ENCODE measurements at regions not wholly inside any gene's neighbourhood (a gene's known extent, or its start where the extent isn't known, plus 50 kb on each side); places are given as distances from the start of the nearest gene placed in this dataset.
"Not testable (repeated sequence)": the region's sequence is repeated elsewhere in the genome, so short reads cannot be mapped to it uniquely, and the experiment has no call there.

DNA sequence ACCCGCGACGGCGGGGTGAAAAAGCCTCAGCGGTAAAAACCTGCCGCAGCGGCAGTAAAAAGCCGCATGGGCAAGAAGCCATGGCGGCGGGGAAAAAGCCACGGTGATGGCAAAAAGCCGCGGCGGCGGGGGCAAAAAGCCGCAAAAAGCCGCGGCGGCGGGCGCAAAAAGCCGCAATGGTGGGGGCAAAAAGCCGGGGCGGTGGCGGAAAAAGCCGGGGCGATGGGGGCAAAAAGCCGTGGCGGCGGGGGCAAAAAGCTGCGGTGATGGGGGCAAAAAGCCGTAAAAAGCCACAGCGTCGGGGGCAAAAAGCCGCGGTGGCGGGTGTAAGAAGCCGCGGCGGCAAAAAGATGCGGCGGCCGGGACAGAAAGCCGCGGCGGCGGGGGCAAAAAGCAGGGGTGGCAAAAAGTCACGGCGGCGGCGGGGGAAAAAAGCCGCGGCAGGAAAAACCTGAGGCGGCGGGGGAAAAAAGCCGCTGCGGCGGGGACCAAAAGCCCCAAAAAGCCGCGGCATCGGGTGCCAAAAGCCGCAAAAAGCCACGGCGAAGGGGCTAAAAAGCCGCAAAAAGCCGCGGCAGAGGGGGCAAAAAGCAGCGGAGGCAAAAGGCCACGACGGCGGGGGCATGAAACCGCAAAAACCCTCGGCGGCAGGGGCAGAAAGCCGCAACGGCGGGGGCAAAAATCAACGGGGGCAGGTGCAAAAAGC is 488.5 kb downstream of the ZNF33B start:
- Mint-ChIP-seq H3K27ac (no peak overlapping the region), H3K9me3 (ENCODE audit: low read depth) (peaks cover 40% of the 10 kb centered on the region), H3K4me3 (ENCODE audit: low read depth) (no peak overlapping the region), H3K27me3 (no peaks in the 10 kb centered on the region), H3K36me3 (ENCODE audit: insufficient read depth) (peaks cover 9% of the 10 kb centered on the region), H3K4me1 (ENCODE audit: low read depth) (no peaks in the 10 kb centered on the region)
- no peak for DNase-seq (ENCODE audit: low spot score, unreplicated experiment)
- TF ChIP-seq, protein P1, sequence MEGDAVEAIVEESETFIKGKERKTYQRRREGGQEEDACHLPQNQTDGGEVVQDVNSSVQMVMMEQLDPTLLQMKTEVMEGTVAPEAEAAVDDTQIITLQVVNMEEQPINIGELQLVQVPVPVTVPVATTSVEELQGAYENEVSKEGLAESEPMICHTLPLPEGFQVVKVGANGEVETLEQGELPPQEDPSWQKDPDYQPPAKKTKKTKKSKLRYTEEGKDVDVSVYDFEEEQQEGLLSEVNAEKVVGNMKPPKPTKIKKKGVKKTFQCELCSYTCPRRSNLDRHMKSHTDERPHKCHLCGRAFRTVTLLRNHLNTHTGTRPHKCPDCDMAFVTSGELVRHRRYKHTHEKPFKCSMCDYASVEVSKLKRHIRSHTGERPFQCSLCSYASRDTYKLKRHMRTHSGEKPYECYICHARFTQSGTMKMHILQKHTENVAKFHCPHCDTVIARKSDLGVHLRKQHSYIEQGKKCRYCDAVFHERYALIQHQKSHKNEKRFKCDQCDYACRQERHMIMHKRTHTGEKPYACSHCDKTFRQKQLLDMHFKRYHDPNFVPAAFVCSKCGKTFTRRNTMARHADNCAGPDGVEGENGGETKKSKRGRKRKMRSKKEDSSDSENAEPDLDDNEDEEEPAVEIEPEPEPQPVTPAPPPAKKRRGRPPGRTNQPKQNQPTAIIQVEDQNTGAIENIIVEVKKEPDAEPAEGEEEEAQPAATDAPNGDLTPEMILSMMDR (IDR thresholded peaks at IDR 0.05; ENCODE audit: unreplicated experiment), result no peak

DNA sequence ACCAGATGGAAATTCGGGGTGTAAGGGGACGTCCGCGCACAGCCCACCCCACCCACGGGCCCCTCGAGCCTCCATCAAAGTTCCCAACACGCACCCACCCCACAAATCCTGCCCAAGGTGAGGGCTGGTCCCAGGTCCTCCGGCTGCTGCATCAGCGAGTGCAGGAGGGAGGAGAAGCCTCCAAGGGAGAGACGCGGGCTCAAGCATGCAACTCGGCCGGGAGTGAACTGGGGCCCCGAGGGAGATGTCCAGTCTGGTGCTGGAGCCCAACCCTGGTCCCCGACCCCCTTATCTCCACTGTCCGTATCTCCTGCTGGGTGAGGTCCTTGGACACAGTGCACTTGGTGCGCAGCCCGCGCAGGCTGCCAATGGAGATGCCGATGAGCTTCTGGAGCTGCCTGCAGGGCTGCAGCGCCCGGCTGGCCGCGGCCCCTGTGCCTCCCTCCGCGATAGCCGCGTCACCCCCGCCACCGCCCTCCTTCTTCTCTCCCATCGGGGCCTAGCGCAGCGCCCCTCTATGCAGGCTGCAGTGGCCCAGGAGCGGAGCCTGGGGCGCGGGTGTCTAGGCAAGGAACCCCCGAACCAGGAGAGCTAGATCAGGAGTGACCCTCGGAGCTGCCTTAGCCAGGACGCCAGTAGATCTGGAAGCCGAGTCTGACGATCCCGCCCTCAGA is 489.2 kb downstream of the ZNF33B start:
- Mint-ChIP-seq H3K9me3 (ENCODE audit: low read depth) (peaks cover 41% of the 10 kb centered on the region), H3K27me3 (no peaks in the 10 kb centered on the region), H3K4me1 (ENCODE audit: low read depth) (no peaks in the 10 kb centered on the region), H3K36me3 (ENCODE audit: insufficient read depth) (peaks cover 10% of the 10 kb centered on the region), H3K27ac (no peak overlapping the region), H3K4me3 (ENCODE audit: low read depth) (no peak overlapping the region)
- TF ChIP-seq, protein P1 (IDR thresholded peaks at IDR 0.05; ENCODE audit: unreplicated experiment), result no peak
- DNase-seq (ENCODE audit: low spot score, unreplicated experiment), result no peak

DNA sequence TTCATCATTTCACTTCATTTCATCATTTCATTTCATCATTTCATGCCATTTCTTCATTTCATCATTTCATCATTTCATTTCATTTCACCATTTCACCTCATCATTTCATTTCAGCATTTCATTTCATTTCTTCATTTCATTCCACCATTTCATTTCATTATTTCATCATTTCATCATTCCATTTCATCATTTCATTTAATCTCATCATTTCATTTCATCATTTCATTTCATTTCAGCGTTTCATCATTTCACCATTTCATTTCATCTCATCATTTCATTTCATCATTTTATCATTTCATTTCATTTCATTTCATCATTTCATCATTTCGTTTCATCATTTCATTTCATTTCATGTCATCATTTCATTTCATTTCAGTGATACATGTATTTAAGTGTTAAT is 492.2 kb downstream of the ZNF33B start:
- H3K27me3 Mint-ChIP-seq; H3K4me1 Mint-ChIP-seq (ENCODE audit: low read depth); DNase-seq (ENCODE audit: low spot score, unreplicated experiment); H3K4me3 Mint-ChIP-seq (ENCODE audit: low read depth); H3K27ac Mint-ChIP-seq: not testable (repeated sequence)
- peaks cover 14% of the 10 kb centered on the region for H3K36me3 Mint-ChIP-seq (ENCODE audit: insufficient read depth)
- peaks cover 52% of the 10 kb centered on the region for H3K9me3 Mint-ChIP-seq (ENCODE audit: low read depth)

DNA sequence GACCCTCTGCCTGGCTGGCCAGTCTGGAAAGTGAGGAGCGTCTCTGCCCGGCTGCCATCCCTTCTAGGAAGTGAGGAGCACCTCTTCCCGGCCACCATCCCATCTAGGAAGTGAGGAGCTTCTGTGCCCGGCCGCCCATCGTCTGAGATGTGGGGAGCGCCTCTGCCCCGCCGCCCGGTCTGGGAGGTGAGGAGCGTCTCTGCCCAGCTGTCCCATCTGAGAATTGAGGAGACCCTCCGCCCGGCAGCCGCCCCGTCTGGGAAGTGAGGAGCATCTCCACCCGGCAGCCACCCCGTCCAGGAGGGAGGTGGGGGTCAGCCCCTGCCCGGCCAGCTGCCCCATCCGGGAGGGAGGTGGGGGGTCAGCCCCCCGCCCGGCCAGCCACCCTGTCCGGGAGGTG is 500.3 kb downstream of the ZNF33B start:
- not testable (repeated sequence) for H3K4me1 Mint-ChIP-seq (ENCODE audit: low read depth); DNase-seq (ENCODE audit: low spot score, unreplicated experiment); H3K4me3 Mint-ChIP-seq (ENCODE audit: low read depth); H3K36me3 Mint-ChIP-seq (ENCODE audit: insufficient read depth); H3K27me3 Mint-ChIP-seq; H3K27ac Mint-ChIP-seq
- H3K9me3 Mint-ChIP-seq (ENCODE audit: low read depth), result peaks cover 38% of the 10 kb centered on the region

DNA sequence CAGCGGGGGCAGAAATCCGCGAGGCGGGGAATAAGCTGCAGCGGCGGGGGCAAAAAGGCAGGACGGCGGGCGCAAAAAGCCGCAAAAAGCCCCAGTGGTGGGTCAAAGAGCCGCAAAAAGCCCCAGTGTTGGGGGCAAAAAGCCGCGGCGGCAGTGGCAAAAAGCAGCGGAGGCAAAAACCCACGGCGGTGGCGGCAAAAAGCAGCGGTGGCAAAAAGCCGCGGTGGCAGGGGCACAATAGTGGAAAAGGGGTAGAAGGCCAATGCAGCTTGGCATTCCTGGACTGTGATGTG is 525.3 kb downstream of the ZNF33B start:
- H3K36me3 Mint-ChIP-seq (ENCODE audit: insufficient read depth), result peaks cover 2% of the 10 kb centered on the region
- H3K27me3 Mint-ChIP-seq, result no peaks in the 10 kb centered on the region
- H3K4me3 Mint-ChIP-seq (ENCODE audit: low read depth), result no peak overlapping the region
- DNase-seq (ENCODE audit: low spot score, unreplicated experiment), result no peak
- peaks cover 33% of the 10 kb centered on the region for H3K9me3 Mint-ChIP-seq (ENCODE audit: low read depth)
- H3K4me1 Mint-ChIP-seq (ENCODE audit: low read depth), result no peaks in the 10 kb centered on the region
- TF ChIP-seq, protein P1 (IDR thresholded peaks at IDR 0.05; ENCODE audit: unreplicated experiment), result no peak
- H3K27ac Mint-ChIP-seq, result no peak overlapping the region

DNA sequence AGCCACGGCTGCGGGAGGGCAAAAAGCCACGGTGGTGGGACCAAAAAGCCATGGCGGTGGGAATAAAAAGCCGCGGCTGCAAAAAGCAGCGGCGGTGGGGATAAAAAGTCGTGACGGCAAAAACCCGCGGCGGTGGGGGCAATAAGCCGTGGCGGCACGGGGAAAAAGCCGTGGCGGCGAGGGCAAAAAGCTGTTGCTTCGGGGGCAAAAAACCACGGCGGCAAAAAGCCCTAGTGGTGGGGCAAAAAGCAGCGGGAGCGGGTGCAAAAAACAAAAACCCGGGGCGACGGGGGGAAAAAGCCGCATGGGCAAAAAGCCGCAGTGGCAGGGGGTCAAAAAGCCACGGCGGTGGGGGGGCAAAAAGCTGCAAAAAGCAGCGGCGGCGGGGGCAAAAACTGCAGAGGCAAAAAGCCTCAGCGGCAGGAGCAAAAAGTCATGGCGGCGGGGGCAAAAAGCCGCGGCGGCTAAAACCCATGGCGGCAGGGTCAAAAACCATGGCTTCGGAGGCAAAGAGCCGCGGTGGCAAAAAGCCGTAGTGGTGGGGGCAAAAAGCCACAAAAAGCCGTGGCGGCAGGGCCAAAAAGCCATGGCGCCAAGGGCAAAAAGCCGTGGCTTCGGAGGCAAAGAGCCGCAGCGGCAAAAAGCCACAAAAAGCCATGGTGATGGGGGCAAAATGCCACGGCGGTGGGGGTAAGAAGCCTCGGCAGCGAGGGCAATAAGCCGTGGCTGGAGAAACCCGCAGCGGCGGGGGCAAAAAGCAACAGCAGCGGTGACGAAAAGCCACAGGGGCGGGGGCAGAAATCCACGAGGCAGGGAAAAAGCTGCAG is 525.8 kb downstream of the ZNF33B start:
- Mint-ChIP-seq H3K27me3 (no peaks in the 10 kb centered on the region), H3K4me1 (ENCODE audit: low read depth) (no peaks in the 10 kb centered on the region), H3K36me3 (ENCODE audit: insufficient read depth) (peaks cover 2% of the 10 kb centered on the region), H3K9me3 (ENCODE audit: low read depth) (peaks cover 29% of the 10 kb centered on the region), H3K4me3 (ENCODE audit: low read depth) (no peak overlapping the region), H3K27ac (no peak overlapping the region)
- DNase-seq (ENCODE audit: low spot score, unreplicated experiment), result no peak
- TF ChIP-seq, protein P1 (IDR thresholded peaks at IDR 0.05; ENCODE audit: unreplicated experiment), result no peak

Measured in progenitor cell of endocrine pancreas (in vitro differentiated cells).